BJ (cell line): ENCODE measurements at regions not wholly inside any gene's neighbourhood (a gene's known extent, or its start where the extent isn't known, plus 50 kb on each side); places are given as distances from the start of the nearest gene placed in this dataset.

Experiments
- CTCF ChIA-PET: fragments of 350-600 bp; formaldehyde crosslinking; extraction: SDS; loops from one replicate; lab custom pipeline; 2021; ENCODE audit warnings: antibody characterized with exemption, inconsistent platforms; lab: Yijun Ruan, JAX
- POLR2A ChIA-PET: fragments of 300-600 bp; sonication (Branson Sonifier 250); formaldehyde crosslinking; extraction: SDS; loops from one replicate; lab custom pipeline; 2021; ENCODE audit warnings: antibody characterized with exemption; lab: Charles Lee
- DNase-seq: peaks from one replicate; pipeline ENCODE4 v3.0.0-alpha.2; 2011; ENCODE audit warnings: low read depth
- H3K27me3 ChIP-seq: 2 replicates; pipeline ENCODE4 v1.6.0; 2011; ENCODE audit warnings: low read length; ENCODE audit not compliant: control insufficient read depth, insufficient read depth
- H3K36me3 ChIP-seq: 2 replicates; pipeline ENCODE4 v1.5.1; 2011; ENCODE audit warnings: low read length; ENCODE audit not compliant: control insufficient read depth, insufficient read depth
- H3K4me3 ChIP-seq: 2 replicates; pipeline ENCODE4 v1.5.1; 2011; ENCODE audit warnings: low read depth, mild to moderate bottlenecking, control low read depth, low read length
- TF ChIP-seq, protein P1 (sequence below): IDR thresholded peaks from 2 replicates; pipeline ENCODE4 v1.5.1; 2011; ENCODE audit warnings: low read depth, mild to moderate bottlenecking, control low read depth, inconsistent platforms, low read length, moderate library complexity; ENCODE audit not compliant: insufficient read depth

DNA sequence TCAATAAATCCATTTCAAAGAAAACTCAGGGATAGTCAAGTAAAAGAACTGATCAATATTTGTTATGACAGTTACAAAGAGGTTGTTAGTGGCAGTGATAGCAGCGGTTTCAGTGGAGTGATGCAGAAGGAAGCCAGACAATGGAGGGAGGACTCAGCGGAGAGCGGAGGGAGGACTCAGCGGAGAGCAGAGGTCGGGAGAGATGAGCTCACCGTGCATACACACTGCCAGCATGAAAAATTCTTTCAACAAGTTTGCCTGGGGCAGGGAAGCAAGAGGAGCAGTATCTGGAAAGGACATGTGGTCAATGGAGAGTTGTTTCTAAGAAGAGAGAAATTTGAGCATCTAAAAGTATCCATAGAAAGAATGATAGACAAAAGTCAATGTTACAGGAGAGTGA is 60.9 kb upstream of the BCL11A start:
- TF ChIP-seq, protein P1, sequence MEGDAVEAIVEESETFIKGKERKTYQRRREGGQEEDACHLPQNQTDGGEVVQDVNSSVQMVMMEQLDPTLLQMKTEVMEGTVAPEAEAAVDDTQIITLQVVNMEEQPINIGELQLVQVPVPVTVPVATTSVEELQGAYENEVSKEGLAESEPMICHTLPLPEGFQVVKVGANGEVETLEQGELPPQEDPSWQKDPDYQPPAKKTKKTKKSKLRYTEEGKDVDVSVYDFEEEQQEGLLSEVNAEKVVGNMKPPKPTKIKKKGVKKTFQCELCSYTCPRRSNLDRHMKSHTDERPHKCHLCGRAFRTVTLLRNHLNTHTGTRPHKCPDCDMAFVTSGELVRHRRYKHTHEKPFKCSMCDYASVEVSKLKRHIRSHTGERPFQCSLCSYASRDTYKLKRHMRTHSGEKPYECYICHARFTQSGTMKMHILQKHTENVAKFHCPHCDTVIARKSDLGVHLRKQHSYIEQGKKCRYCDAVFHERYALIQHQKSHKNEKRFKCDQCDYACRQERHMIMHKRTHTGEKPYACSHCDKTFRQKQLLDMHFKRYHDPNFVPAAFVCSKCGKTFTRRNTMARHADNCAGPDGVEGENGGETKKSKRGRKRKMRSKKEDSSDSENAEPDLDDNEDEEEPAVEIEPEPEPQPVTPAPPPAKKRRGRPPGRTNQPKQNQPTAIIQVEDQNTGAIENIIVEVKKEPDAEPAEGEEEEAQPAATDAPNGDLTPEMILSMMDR: no peak
- DNase-seq: no peak
- H3K4me3 ChIP-seq: no peak overlapping the region
- ChIA-PET POLR2A (no interaction called here), CTCF (no interaction called here)
- H3K36me3 ChIP-seq: no peaks in the 10 kb centered on the region
- no peaks in the 10 kb centered on the region; the same call in 1 of the 2 replicates for H3K27me3 ChIP-seq

DNA sequence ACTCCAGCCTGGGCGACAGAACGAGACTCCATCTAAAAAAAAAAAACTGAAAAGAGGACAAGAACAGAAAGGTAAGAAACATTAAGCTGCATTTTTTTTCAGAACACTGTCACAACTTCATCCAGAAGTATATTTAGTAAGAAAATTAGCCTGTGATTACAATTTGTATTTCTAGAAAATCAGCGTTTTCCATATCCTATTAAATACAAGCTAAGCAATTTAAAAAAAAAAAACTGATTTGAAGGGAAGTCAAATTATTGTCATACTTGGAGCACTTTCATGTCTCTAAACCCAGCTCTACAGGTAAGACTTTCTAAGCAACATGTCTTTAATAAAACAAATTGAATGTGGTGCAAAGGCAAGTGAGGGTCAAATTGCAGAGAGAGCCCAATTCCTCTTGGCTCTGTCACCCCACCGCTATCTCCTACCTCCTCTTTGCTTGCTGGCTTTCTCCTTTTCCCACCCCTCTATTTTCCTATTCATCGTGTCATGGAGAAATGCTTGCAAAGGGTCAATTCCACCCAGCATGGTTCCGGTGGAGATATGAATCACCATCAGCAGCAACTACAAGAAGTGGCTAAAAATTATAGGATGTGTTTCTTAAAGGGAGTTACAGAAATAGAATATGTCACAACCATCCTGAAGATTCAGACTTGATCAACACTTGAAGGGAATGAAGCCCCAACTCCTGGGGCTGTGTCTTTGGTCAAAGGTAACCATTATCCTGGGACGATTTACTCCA is 68.4 kb upstream of the BCL11A start:
- DNase-seq: no peak
- TF ChIP-seq, protein P1: no peak
- Histone ChIP-seq H3K36me3 (no peaks in the 10 kb centered on the region), H3K27me3 (no peaks in the 10 kb centered on the region), H3K4me3 (no peak overlapping the region)
- POLR2A ChIA-PET: no interaction called here
- CTCF ChIA-PET: interaction anchor here (0.9 kb wide), 2 partner anchors 22 to 40 kb away, joined by 3 to 4 read pairs; no protein-coding TSS in a partner anchor

DNA sequence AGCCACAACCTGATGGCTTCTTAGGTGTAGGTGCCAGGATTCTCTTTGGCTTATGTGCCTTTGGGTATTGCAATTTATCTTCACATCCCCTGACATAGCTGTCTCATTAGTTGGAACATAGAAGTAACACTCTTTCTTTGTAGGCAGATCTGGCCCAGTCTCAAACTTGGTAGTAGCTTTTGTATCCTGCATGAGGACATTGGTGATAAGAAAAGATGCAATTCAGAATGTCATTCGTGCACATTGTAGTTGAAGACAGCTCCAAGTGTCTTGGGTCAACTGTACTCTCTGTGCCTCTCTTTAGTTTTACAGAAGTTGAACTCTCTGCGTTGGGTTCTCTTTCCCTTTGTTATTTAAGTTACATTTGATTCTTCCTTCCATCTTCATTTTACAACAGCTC is 69.6 kb upstream of the BCL11A start:
- CTCF ChIA-PET: interaction anchor here (0.6 to 0.9 kb wide), 2 partner anchors 15 to 41 kb away, joined by 3 read pairs; no protein-coding TSS in a partner anchor
- H3K27me3 ChIP-seq: no peaks in the 10 kb centered on the region
- H3K4me3 ChIP-seq: no peak overlapping the region
- TF ChIP-seq, protein P1: no peak
- no peaks in the 10 kb centered on the region for H3K36me3 ChIP-seq
- POLR2A ChIA-PET: no interaction called here
- DNase-seq: no peak

DNA sequence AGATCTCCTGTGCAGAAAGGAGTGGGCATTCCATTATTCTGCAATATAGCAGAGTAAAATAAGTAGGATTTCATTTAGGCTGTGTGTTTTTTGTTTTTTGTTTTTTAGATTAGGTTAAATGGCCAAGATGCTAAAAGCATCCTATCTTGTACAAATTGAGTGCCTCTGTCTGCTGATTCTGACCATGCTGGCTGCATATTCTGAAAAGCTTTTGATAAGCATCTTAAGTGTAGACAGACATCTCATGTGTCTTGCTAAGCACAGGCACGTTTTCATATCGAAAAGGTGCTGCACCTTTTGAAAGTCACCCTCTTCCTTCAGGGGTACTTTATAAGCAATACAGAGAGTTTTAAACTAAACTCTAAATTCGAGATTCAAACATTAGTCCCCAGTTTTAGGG is 74.0 kb upstream of the BCL11A start:
- Histone ChIP-seq H3K36me3 (no peaks in the 10 kb centered on the region), H3K4me3 (no peak overlapping the region), H3K27me3 (no peaks in the 10 kb centered on the region)
- POLR2A ChIA-PET: no interaction called here
- DNase-seq: no peak
- CTCF ChIA-PET: interaction anchor here (1.1 to 1.2 kb wide), 2 partner anchors 13 to 15 kb away, joined by 3 read pairs; no protein-coding TSS in a partner anchor
- TF ChIP-seq, protein P1: no peak

DNA sequence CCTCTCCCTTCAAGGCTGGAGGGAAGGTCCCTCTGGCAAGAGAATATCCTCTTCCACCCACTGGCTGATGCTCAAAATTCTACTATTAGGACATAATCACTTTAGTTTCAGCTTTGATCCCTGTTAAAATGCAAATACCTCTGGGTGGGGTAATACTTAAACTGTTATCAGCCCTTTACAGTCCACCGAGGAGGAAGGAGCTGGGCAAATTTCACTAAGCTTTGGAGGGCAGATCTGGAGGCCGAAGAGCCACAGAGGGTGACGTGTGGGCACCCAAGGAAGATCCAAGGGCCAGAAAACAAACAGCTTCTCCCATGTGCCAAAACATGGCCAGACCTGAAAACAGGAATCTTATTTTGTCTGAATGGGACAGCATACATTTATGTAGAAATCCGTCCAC is 74.6 kb upstream of the BCL11A start:
- no peak overlapping the region for H3K4me3 ChIP-seq
- no peaks in the 10 kb centered on the region for H3K27me3 ChIP-seq
- TF ChIP-seq, protein P1: no peak
- ChIA-PET POLR2A (no interaction called here), CTCF (interaction anchor here (1.1 to 1.2 kb wide), 2 partner anchors 13 to 15 kb away, joined by 3 read pairs; no protein-coding TSS in a partner anchor)
- H3K36me3 ChIP-seq: no peaks in the 10 kb centered on the region
- DNase-seq: no peak
